T-cell (primary cell): ENCODE measurements at regions not wholly inside any gene's neighbourhood (a gene's known extent, or its start where the extent isn't known, plus 50 kb on each side); places are given as distances from the start of the nearest gene placed in this dataset.

Source experiments
- ATAC-seq, 4 experiments: fragments of 200-7000 bp in 3 of 4; fragments of 150-1000 bp in 1 of 4; cut with Tn5 transposase; replicated peaks in 1 of 4; 1 replicate in 3 of 4; 2 replicates in 1 of 4; pipeline ENCODE4 v1.10.0; 2021; ENCODE audit warnings: moderate library complexity in 3 of 4, mild to moderate bottlenecking in 2 of 4, moderate number of reproducible peaks in 1 of 4
- CTCF ChIA-PET, 2 donors: fragments of 300-600 bp; sonication (Branson Sonifier 250); formaldehyde crosslinking; loops; one replicate each; lab custom pipeline; 2022; ENCODE audit warnings: antibody characterized with exemption in 2 of 2; lab: Charles Lee
- POLR2A ChIA-PET, 2 donors: fragments of 300-600 bp; sonication (Branson Sonifier 250); formaldehyde crosslinking; loops; one replicate each; lab custom pipeline; 2022; ENCODE audit warnings: antibody characterized with exemption in 2 of 2; lab: Charles Lee
- DNase-seq, 35 experiments: peaks; one replicate each; pipeline versions ENCODE4 v3.0.0 to v3.0.0-alpha.2; 2013 to 2023
- H3K27ac ChIP-seq: one replicate; pipeline ENCODE4 v1.5.1; 2013; ENCODE audit warnings: low read length
- H3K27me3 ChIP-seq, 2 experiments: replicated peaks in 1 of 2; 1 replicate in 1 of 2; 2 replicates in 1 of 2; pipeline versions ENCODE4 v1.6.1 to v1.7.0; 2013; ENCODE audit warnings: low read length in 1 of 2, mixed read lengths in 1 of 2; ENCODE audit not compliant: control insufficient read depth in 2 of 2, insufficient read depth in 2 of 2; ENCODE audit errors: extremely low read depth in 1 of 2
- H3K36me3 ChIP-seq, 2 donors: 1 replicate in 1 of 2; 2 replicates in 1 of 2; pipeline versions ENCODE4 v1.6.1 to v1.7.0; 2013; ENCODE audit warnings: low read length in 1 of 2; ENCODE audit not compliant: control insufficient read depth in 2 of 2, insufficient read depth in 1 of 2; ENCODE audit errors: extremely low read depth in 1 of 2
- H3K4me1 ChIP-seq, 2 experiments: 1 replicate in 1 of 2; 2 replicates in 1 of 2; pipeline versions ENCODE4 v1.6.1 to v1.7.0; 2013; ENCODE audit warnings: low read length in 2 of 2, mixed read lengths in 1 of 2; ENCODE audit not compliant: insufficient read depth in 2 of 2, control insufficient read depth in 1 of 2; ENCODE audit errors: extremely low read depth in 1 of 2
- H3K4me3 ChIP-seq, 2 donors: 1 replicate in 1 of 2; 2 replicates in 1 of 2; pipeline versions ENCODE4 v1.5.1 to v1.7.0; 2013; ENCODE audit warnings: mild to moderate bottlenecking in 2 of 2, low read length in 1 of 2, moderate library complexity in 1 of 2; ENCODE audit not compliant: control insufficient read depth in 1 of 2; ENCODE audit errors: extremely low read depth in 1 of 2
- H3K9me3 ChIP-seq: 2 replicates; pipeline ENCODE4 v1.7.0; 2013
- H3K27ac Mint-ChIP-seq, 2 donors: one replicate each; pipeline ENCODE4 v1.8.0; 2020 to 2021; ENCODE audit warnings: mild to moderate bottlenecking in 2 of 2, mixed read lengths in 2 of 2
- H3K27me3 Mint-ChIP-seq, 2 donors: one replicate each; pipeline ENCODE4 v1.8.0; 2021 to 2022; ENCODE audit warnings: mixed read lengths in 2 of 2
- H3K36me3 Mint-ChIP-seq: one replicate; pipeline ENCODE4 v1.8.0; 2021; ENCODE audit warnings: mixed read lengths
- H3K4me1 Mint-ChIP-seq, 3 donors: one replicate each; pipeline ENCODE4 v1.8.0; 2020 to 2022; ENCODE audit warnings: mixed read lengths in 3 of 3, mild to moderate bottlenecking in 1 of 3
- H3K4me3 Mint-ChIP-seq, 3 donors: one replicate each; pipeline ENCODE4 v1.8.0; 2020 to 2022; ENCODE audit warnings: mild to moderate bottlenecking in 3 of 3, mixed read lengths in 3 of 3, moderate library complexity in 3 of 3
- H3K9me3 Mint-ChIP-seq, 3 donors: one replicate each; pipeline ENCODE4 v1.8.0; 2020 to 2022; ENCODE audit warnings: mixed read lengths in 3 of 3
- WGBS: methylation state at CpG from one replicate; pipeline ENCODE4 v1.1.5; 2013; ENCODE audit warnings: missing lambda C conversion rate; ENCODE audit not compliant: insufficient coverage; 5-methylcytosine and 5-hydroxymethylcytosine counted together

DNA sequence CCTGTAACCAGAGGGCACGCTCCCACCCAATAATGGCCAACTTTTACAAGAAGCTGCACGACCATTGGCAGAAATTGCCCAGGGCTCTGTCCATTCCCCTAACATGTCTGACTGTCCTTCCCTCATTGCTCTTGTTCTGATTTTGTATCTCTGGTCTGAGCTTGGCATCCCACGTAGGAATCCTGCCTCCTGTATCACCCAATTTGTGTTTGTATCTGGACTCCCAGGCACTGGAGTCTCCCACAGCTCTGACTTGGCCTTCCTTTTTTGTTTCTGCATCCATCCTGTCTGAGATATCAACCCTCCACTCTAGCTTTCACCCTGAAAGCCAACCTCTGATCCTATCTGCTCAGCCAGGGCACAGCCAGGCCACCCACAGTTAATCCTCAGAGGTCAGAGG is 259.8 kb downstream of the FBXO15 start:
- Mint-ChIP-seq H3K27ac (no peak overlapping the region), H3K4me1 (no peaks in the 10 kb centered on the region), H3K9me3 (no peaks in the 10 kb centered on the region), H3K27me3 (peaks cover 0 to 3% of the 10 kb centered on the region in 2 donors), H3K36me3 (no peaks in the 10 kb centered on the region), H3K4me3 (no peak overlapping the region)
- DNase-seq = no peak
- peaks cover 0 to 10% of the 10 kb centered on the region in 2 experiments for H3K27me3 ChIP-seq
- CTCF ChIA-PET = no interaction called here
- H3K36me3 ChIP-seq = no peaks in the 10 kb centered on the region
- H3K4me1 ChIP-seq = no peaks in the 10 kb centered on the region
- H3K27ac ChIP-seq = no peak overlapping the region
- POLR2A ChIA-PET = interaction anchor here in 1 of 2 donors (0.6 kb wide), 1 partner anchor 10 kb away, joined by 3 read pairs; no protein-coding TSS in a partner anchor
- ATAC-seq = no peak
- WGBS = 56% methylated on average over 3 of the region's 3 CpGs
- no peaks in the 10 kb centered on the region for H3K9me3 ChIP-seq
- H3K4me3 ChIP-seq = no peak overlapping the region

GRCh38 chr18:73884868-73885267 is 262.8 kb downstream of the FBXO15 start:
- H3K36me3 ChIP-seq = no peaks in the 10 kb centered on the region
- H3K9me3 Mint-ChIP-seq = no peaks in the 10 kb centered on the region
- no peaks in the 10 kb centered on the region for H3K36me3 Mint-ChIP-seq
- no peaks in the 10 kb centered on the region for H3K27me3 Mint-ChIP-seq
- H3K27ac ChIP-seq = no peak overlapping the region
- DNase-seq (no peak), ATAC-seq (no peak)
- CTCF ChIA-PET = no interaction called here
- H3K9me3 ChIP-seq = no peaks in the 10 kb centered on the region
- H3K4me3 Mint-ChIP-seq = no peak overlapping the region
- POLR2A ChIA-PET = no interaction called here
- 83% methylated on average over 1 of the region's 3 CpGs for WGBS
- H3K4me1 Mint-ChIP-seq = no peaks in the 10 kb centered on the region
- no peak overlapping the region for H3K4me3 ChIP-seq
- H3K4me1 ChIP-seq = no peaks in the 10 kb centered on the region
- H3K27me3 ChIP-seq = peaks cover 0 to 4% of the 10 kb centered on the region in 2 experiments
- H3K27ac Mint-ChIP-seq = no peak overlapping the region

DNA sequence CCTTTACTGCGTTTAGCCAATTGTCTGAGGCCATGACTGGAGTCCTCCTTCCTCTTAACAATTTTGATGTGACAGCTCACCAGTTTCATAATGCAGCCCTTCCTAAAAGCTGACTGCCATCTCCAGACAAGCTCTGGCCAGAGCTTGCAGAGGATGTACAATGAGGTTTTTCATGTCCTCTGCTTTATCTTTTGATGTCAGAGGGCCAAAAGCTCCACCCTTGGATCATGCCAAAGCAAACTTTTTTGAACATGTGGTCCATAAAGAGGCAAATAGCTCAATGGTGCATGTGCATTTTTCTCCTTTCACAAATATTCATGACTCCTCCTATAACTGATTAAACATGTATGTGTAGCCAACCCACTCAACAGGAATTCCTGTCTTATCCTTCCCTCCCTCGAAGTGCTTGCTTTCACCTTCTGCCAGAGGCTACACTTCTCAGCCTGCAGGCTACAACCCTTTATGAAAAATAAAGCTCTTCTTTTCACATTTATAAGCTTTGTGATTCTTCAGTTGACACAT is 266.2 kb downstream of the FBXO15 start:
- Mint-ChIP-seq H3K36me3 (no peaks in the 10 kb centered on the region), H3K4me1 (no peaks in the 10 kb centered on the region), H3K9me3 (no peaks in the 10 kb centered on the region), H3K27me3 (peaks cover 0 to 4% of the 10 kb centered on the region in 2 donors), H3K27ac (no peak overlapping the region), H3K4me3 (no peak overlapping the region)
- DNase-seq (no peak), ATAC-seq (no peak)
- no CpG with 5 or more reads among the region's 2 CpGs for WGBS
- Histone ChIP-seq H3K4me1 (no peaks in the 10 kb centered on the region), H3K36me3 (no peaks in the 10 kb centered on the region), H3K4me3 (no peak overlapping the region), H3K27ac (no peak overlapping the region), H3K9me3 (no peaks in the 10 kb centered on the region), H3K27me3 (peaks cover 0 to 8% of the 10 kb centered on the region in 2 experiments)
- ChIA-PET POLR2A (no interaction called here), CTCF (no interaction called here)

- Histone ChIP-seq H3K4me3 (no peak overlapping the region), H3K36me3 (no peaks in the 10 kb centered on the region), H3K27ac (no peak overlapping the region), H3K9me3 (no peaks in the 10 kb centered on the region), H3K27me3 (peaks cover 0 to 8% of the 10 kb centered on the region in 2 experiments), H3K4me1 (no peaks in the 10 kb centered on the region)
- DNase-seq (no peak), ATAC-seq (no peak)
- H3K4me3 Mint-ChIP-seq = no peak overlapping the region
- no peaks in the 10 kb centered on the region for H3K4me1 Mint-ChIP-seq
- no peak overlapping the region for H3K27ac Mint-ChIP-seq
- 79% methylated on average over 2 of the region's 2 CpGs for WGBS
- peaks cover 0 to 4% of the 10 kb centered on the region in 2 donors for H3K27me3 Mint-ChIP-seq
- no peaks in the 10 kb centered on the region for H3K9me3 Mint-ChIP-seq
- ChIA-PET CTCF (no interaction called here), POLR2A (no interaction called here)
- no peaks in the 10 kb centered on the region for H3K36me3 Mint-ChIP-seq
Observed at GRCh38 chr18:73880387-73880786, 267.2 kb downstream of the FBXO15 start.

DNA sequence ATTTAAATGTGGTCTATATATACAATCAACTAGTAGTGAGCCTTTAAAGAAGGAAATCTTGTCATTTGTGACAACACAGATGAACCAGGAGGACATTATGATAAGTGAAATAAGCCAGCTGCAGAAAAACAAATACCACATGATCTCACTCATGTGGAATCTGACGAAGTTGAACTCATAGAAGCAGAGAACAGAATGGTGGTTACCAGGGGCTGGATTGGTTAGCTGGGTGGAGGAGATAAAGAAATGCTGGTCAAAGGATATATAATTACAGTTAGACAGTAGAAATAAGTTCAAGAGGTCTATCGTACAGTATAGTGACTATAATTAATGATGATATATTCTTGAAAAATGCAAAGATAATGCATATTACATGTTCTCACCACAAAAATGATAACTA is 267.9 kb downstream of the FBXO15 start:
- WGBS = no CpG with 5 or more reads among the region's 2 CpGs
- Histone ChIP-seq H3K27ac (no peak overlapping the region), H3K4me3 (no peak overlapping the region), H3K9me3 (no peaks in the 10 kb centered on the region), H3K36me3 (no peaks in the 10 kb centered on the region), H3K27me3 (peaks cover 0 to 3% of the 10 kb centered on the region in 2 experiments), H3K4me1 (no peaks in the 10 kb centered on the region)
- peaks cover 0 to 6% of the 10 kb centered on the region in 2 donors for H3K27me3 Mint-ChIP-seq
- H3K4me1 Mint-ChIP-seq = no peaks in the 10 kb centered on the region
- ChIA-PET CTCF (no interaction called here), POLR2A (no interaction called here)
- ATAC-seq (no peak), DNase-seq (no peak)
- no peak overlapping the region for H3K27ac Mint-ChIP-seq
- H3K9me3 Mint-ChIP-seq = no peaks in the 10 kb centered on the region
- H3K36me3 Mint-ChIP-seq = no peaks in the 10 kb centered on the region
- H3K4me3 Mint-ChIP-seq = no peak overlapping the region

GRCh38 chr18:73879328-73879727 is 268.3 kb downstream of the FBXO15 start:
- Histone ChIP-seq H3K36me3 (no peaks in the 10 kb centered on the region), H3K27ac (no peak overlapping the region), H3K4me1 (no peaks in the 10 kb centered on the region), H3K27me3 (peaks cover 0 to 3% of the 10 kb centered on the region in 2 experiments), H3K9me3 (no peaks in the 10 kb centered on the region), H3K4me3 (no peak overlapping the region)
- 100% methylated on average over 1 of the region's 1 CpG for WGBS
- H3K36me3 Mint-ChIP-seq = no peaks in the 10 kb centered on the region
- peaks cover 0 to 7% of the 10 kb centered on the region in 2 donors for H3K27me3 Mint-ChIP-seq
- no peaks in the 10 kb centered on the region for H3K4me1 Mint-ChIP-seq
- H3K4me3 Mint-ChIP-seq = no peak overlapping the region
- POLR2A ChIA-PET = no interaction called here
- H3K27ac Mint-ChIP-seq = no peak overlapping the region
- no peak for ATAC-seq
- CTCF ChIA-PET = no interaction called here
- no peaks in the 10 kb centered on the region for H3K9me3 Mint-ChIP-seq
- DNase-seq = no peak
